Neural progenitor cell (in vitro differentiated cells): ENCODE measurements at regions not wholly inside any gene's neighbourhood (a gene's known extent, or its start where the extent isn't known, plus 50 kb on each side); places are given as distances from the start of the nearest gene placed in this dataset.

Experiments used
- DNase-seq: peaks from one replicate; pipeline ENCODE4 v3.0.0-alpha.2; 2016; ENCODE audit warnings: low spot score
- H2AFZ ChIP-seq: fragments of 200-600 bp; sonication (generic); replicated peaks from 2 replicates; pipeline ENCODE4 v1.6.1; 2016; ENCODE audit warnings: antibody characterized with exemption
- H3F3A ChIP-seq: fragments of 200-600 bp; sonication (generic); 2 replicates; pipeline ENCODE4 v1.6.1; 2016; ENCODE audit warnings: antibody characterized with exemption, low read depth
- H3K27ac ChIP-seq: fragments of 200-600 bp; sonication (generic); 2 replicates; pipeline ENCODE4 v1.5.1; 2016; ENCODE audit warnings: mild to moderate bottlenecking
- H3K27me3 ChIP-seq: fragments of 200-600 bp; sonication (generic); 2 replicates; pipeline ENCODE4 v1.6.1; 2016; ENCODE audit warnings: mild to moderate bottlenecking, moderate library complexity
- H3K36me3 ChIP-seq: fragments of 200-600 bp; sonication (generic); 2 replicates; pipeline ENCODE4 v1.5.1; 2016
- H3K4me1 ChIP-seq: fragments of 200-600 bp; sonication (generic); 2 replicates; pipeline ENCODE4 v1.6.1; 2016; ENCODE audit warnings: mixed run types
- H3K4me2 ChIP-seq: fragments of 200-600 bp; sonication (generic); 2 replicates; pipeline ENCODE4 v1.6.1; 2016
- H3K4me3 ChIP-seq: fragments of 200-600 bp; sonication (generic); 2 replicates; pipeline ENCODE4 v1.5.1; 2016
- H3K79me2 ChIP-seq: fragments of 200-600 bp; sonication (generic); 2 replicates; pipeline ENCODE4 v1.6.1; 2016; ENCODE audit warnings: low read depth
- H3K9ac ChIP-seq: fragments of 200-600 bp; sonication (generic); 2 replicates; pipeline ENCODE4 v1.6.1; 2016
- H3K9me3 ChIP-seq: fragments of 200-600 bp; sonication (generic); 2 replicates; pipeline ENCODE4 v1.5.1; 2016; ENCODE audit warnings: low read depth
- H4K20me1 ChIP-seq: fragments of 200-600 bp; sonication (generic); 2 replicates; pipeline ENCODE4 v1.6.1; 2016; ENCODE audit warnings: low read depth
- H3K27ac Mint-ChIP-seq: 3 replicates; pipeline ENCODE4 v1.8.0; 2021; ENCODE audit warnings: mixed read lengths
- H3K27me3 Mint-ChIP-seq: 2 replicates; pipeline ENCODE4 v1.8.0; 2022; ENCODE audit warnings: low read depth, mild to moderate bottlenecking, inconsistent platforms, moderate library complexity, mixed read lengths; ENCODE audit not compliant: insufficient read depth
- H3K36me3 Mint-ChIP-seq: 3 replicates; pipeline ENCODE4 v1.8.0; 2021; ENCODE audit warnings: mixed read lengths
- H3K4me1 Mint-ChIP-seq: 3 replicates; pipeline ENCODE4 v1.8.0; 2021; ENCODE audit warnings: mixed read lengths
- H3K4me3 Mint-ChIP-seq: 3 replicates; pipeline ENCODE4 v1.8.0; 2021; ENCODE audit warnings: mild to moderate bottlenecking, moderate library complexity, mixed read lengths
- H3K9me3 Mint-ChIP-seq: 3 replicates; pipeline ENCODE4 v1.8.0; 2020; ENCODE audit warnings: mixed read lengths
- CTCF ChIP-seq: fragments of 200-600 bp; sonication (generic); IDR thresholded peaks from 2 replicates; pipeline ENCODE4 v1.5.1; 2017; ENCODE audit warnings: antibody characterized with exemption, mild to moderate bottlenecking
- EZH2 ChIP-seq: fragments of 200-600 bp; sonication (generic); IDR thresholded peaks from 2 replicates; pipeline ENCODE4 v1.6.1; 2017; ENCODE audit warnings: antibody characterized with exemption, mild to moderate bottlenecking, moderate library complexity
- EZH2phosphoT487 ChIP-seq: fragments of 200-600 bp; sonication (generic); IDR thresholded peaks from 2 replicates; pipeline ENCODE4 v1.6.1; 2017; ENCODE audit warnings: antibody characterized with exemption

- peaks cover 10% of the 10 kb centered on the region for H3K4me1 Mint-ChIP-seq
- no peak for TF ChIP-seq EZH2
- TF ChIP-seq EZH2phosphoT487: no peak
- TF ChIP-seq CTCF: no peak
- H3K9ac ChIP-seq: no peak overlapping the region
- H3F3A ChIP-seq: no peaks in the 10 kb centered on the region
- no peaks in the 10 kb centered on the region for H3K27me3 ChIP-seq
- H3K9me3 ChIP-seq: no peaks in the 10 kb centered on the region
- no peak overlapping the region for H3K4me2 ChIP-seq
- no peak overlapping the region for H3K27ac ChIP-seq
- no peaks in the 10 kb centered on the region for H3K36me3 Mint-ChIP-seq
- no peak overlapping the region for H3K4me3 Mint-ChIP-seq
- DNase-seq: no peak
- H3K4me3 ChIP-seq: no peak overlapping the region
- H2AFZ ChIP-seq: no peak overlapping the region
- no peaks in the 10 kb centered on the region for H3K27me3 Mint-ChIP-seq
- no peaks in the 10 kb centered on the region for H3K9me3 Mint-ChIP-seq
- H3K27ac Mint-ChIP-seq: no peak overlapping the region
- no peaks in the 10 kb centered on the region for H4K20me1 ChIP-seq
- no peaks in the 10 kb centered on the region for H3K4me1 ChIP-seq
- no peaks in the 10 kb centered on the region for H3K79me2 ChIP-seq
- H3K36me3 ChIP-seq: no peaks in the 10 kb centered on the region
These were observed 241.0 kb upstream of the KIF2A start for GRCh38 chr5:62065050-62065449.

GRCh38 chr5:62066761-62067277, 239.2 kb upstream of the KIF2A start:
- Histone ChIP-seq H3K36me3 (no peaks in the 10 kb centered on the region), H3K27ac (no peak overlapping the region), H2AFZ (no peak overlapping the region), H3K9ac (no peak overlapping the region), H3K4me3 (no peak overlapping the region), H3K4me2 (no peak overlapping the region), H3K9me3 (no peaks in the 10 kb centered on the region), H3K79me2 (no peaks in the 10 kb centered on the region), H3F3A (no peaks in the 10 kb centered on the region), H3K27me3 (no peaks in the 10 kb centered on the region), H4K20me1 (no peaks in the 10 kb centered on the region), H3K4me1 (no peaks in the 10 kb centered on the region)
- no peaks in the 10 kb centered on the region for H3K36me3 Mint-ChIP-seq
- no peaks in the 10 kb centered on the region for H3K27me3 Mint-ChIP-seq
- TF ChIP-seq CTCF (no peak), EZH2 (no peak), EZH2phosphoT487 (no peak)
- H3K27ac Mint-ChIP-seq: no peak overlapping the region
- DNase-seq: no peak
- H3K4me1 Mint-ChIP-seq: peaks cover 10% of the 10 kb centered on the region
- H3K9me3 Mint-ChIP-seq: no peaks in the 10 kb centered on the region
- no peak overlapping the region for H3K4me3 Mint-ChIP-seq

- Histone ChIP-seq H3K79me2 (no peaks in the 10 kb centered on the region), H4K20me1 (no peaks in the 10 kb centered on the region), H3K4me2 (no peak overlapping the region), H3K27me3 (no peaks in the 10 kb centered on the region), H3K4me1 (no peaks in the 10 kb centered on the region), H3K4me3 (no peak overlapping the region), H3K27ac (no peak overlapping the region), H2AFZ (no peak overlapping the region), H3F3A (no peaks in the 10 kb centered on the region), H3K9ac (no peak overlapping the region), H3K9me3 (no peaks in the 10 kb centered on the region), H3K36me3 (no peaks in the 10 kb centered on the region)
- no peaks in the 10 kb centered on the region for H3K27me3 Mint-ChIP-seq
- peaks cover 10% of the 10 kb centered on the region for H3K4me1 Mint-ChIP-seq
- H3K4me3 Mint-ChIP-seq: no peak overlapping the region
- no peaks in the 10 kb centered on the region for H3K36me3 Mint-ChIP-seq
- peak overlapping the region; percentile 58 for H3K27ac Mint-ChIP-seq
- no peak for TF ChIP-seq EZH2phosphoT487
- no peak for TF ChIP-seq EZH2
- TF ChIP-seq CTCF: no peak
- DNase-seq: no peak
- H3K9me3 Mint-ChIP-seq: no peaks in the 10 kb centered on the region
These were observed 237.5 kb upstream of the KIF2A start for GRCh38 chr5:62068554-62068953.
